Kidney tubule cell (primary cell): ENCODE measurements at regions not wholly inside any gene's neighbourhood (a gene's known extent, or its start where the extent isn't known, plus 50 kb on each side); places are given as distances from the start of the nearest gene placed in this dataset.
A peak's percentile ranks its signal among the peaks of the same experiment; 100 is the strongest.

ENCODE experiments used
- DNase-seq: peaks from one replicate; pipeline ENCODE4 v3.0.0-alpha.2; 2018; ENCODE audit warnings: low spot score

DNA sequence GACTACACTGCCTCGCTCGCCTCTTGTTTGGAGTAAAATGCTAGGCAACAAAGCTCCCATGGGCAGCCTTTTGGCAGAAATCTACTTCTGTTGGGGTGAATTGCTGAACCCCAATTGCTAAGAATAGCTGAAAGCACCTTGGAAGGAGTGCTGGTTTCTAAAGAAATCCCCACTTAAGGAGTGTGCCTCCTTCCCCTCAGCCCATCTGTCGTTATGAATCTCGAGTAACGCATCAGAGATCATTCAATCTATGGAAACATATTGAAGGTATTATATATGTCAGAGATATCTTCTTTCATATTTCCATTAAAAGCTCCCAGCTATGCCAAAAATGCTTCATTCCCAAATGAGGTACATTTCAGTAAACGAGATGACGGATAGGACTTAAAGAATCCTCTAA, 229.6 kb upstream of the BLID start:
- no peak for DNase-seq

DNA sequence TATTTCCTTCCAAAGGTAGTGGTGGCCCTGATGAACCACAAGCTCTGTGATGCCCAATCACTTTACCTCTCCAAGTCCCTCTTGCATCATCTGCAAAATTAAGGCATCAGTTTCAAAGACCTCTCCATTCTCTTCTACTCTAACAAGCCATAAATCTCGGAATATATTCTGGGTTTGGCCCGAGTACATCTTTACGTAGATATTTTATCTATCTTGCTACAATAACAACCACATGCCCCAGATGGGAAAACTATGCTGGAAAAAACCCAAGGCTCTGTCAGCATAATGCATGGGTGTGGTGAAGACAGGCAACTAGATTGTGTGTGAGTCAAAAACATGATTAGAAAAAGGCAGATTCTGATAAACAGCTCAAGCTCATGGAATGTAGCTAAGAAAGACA, 228.2 kb upstream of the BLID start:
- DNase-seq = no peak

DNA sequence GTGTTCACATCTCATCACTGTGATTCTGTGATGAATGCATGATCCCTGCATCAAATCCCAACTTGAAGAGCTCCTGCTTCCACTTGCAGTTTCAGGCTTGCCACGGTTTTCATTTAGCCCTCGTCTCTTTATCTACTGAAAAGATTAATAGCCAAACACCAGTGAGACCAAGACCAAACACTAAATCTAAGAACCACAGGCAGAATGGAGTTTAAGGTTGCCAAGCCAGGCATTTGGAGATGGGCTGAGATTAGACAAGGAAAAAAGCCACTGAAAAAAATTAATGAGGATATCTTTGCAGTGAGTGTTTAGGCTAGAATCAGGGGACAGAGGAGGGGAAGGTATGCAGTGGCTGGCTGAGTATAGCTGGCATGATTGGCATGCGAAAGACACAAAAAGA, 227.2 kb upstream of the BLID start:
- no peak for DNase-seq

DNA sequence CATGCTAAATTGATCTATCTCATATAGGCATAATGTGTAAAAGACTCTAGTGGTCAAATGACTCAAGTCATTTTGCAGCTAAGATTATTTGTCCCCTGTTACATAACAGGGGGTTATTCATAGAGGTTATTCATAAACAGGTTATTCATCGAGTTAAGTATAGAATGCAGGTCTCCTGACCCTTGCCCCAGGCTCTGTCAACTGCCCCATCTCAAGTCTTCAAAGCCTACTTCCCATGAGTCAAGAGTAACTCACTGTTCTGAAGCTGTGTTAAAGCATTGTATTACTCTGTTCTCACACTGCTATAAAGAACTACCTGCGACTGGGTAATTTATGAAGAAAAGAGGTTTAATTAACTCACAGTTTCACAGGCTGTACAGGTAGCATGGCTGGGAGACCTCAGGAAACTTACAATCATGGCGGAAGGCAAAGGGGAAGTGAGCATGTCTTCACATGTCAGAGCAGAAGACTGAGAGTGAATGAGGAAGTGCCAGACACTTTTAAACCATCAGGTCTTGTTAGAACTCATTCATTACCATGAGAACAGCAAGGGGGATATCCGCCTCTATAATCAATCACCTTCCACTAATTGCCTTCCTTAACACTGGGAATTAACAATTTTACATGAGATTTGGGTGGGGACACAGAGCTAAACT, 226.2 kb upstream of the BLID start:
- peak; percentile 89 for DNase-seq

DNA sequence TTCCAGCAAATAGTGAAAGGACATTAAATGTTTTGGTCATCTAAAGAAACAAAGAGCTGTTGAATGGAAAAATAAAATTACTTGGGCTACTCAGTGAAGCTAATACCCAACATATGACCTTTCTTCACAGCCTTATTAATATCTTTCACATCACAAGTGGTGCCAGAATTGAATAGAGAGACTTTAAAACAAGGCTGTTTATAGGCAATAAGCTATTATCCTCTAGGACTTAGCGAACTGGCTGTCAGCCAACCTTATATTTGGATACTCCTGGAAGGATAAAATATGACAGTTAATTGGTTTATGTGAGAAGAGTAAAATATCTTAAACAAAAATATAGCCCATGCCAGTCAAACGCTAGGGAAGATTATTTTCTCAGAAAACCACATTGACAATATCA, 225.5 kb upstream of the BLID start:
- DNase-seq = no peak

DNA sequence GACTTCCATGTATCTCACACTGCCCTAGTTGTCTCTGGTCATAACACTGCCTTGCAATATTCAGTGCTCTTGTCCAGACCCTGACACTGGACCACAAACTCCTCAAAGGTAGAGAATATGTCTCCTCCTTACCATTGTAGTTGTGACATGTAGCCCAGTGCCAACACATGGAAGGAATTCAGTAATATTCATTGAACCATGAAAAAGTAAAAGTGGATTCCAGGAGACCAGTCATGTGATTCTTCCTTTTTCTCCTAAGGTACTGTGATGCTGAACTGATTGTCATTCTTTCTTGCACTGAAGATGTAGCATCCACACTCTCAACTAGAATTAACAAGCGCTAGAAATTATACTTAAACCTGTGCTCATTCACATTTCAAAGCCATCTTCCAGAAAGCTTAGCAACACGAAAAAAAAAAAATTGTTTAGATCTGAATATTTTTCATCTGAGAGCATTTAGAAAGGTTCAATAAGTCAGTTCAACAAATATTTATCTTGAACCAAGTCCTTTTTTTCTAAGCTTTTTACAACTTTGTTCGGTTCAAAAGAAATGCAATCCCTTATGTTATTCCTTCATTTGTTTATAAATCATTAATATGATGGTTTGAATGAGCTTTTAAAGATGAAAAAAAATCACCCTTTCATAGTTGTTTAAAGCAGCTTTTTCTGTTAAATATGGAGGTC, 224.7 kb upstream of the BLID start:
- DNase-seq = peak; percentile 84

DNA sequence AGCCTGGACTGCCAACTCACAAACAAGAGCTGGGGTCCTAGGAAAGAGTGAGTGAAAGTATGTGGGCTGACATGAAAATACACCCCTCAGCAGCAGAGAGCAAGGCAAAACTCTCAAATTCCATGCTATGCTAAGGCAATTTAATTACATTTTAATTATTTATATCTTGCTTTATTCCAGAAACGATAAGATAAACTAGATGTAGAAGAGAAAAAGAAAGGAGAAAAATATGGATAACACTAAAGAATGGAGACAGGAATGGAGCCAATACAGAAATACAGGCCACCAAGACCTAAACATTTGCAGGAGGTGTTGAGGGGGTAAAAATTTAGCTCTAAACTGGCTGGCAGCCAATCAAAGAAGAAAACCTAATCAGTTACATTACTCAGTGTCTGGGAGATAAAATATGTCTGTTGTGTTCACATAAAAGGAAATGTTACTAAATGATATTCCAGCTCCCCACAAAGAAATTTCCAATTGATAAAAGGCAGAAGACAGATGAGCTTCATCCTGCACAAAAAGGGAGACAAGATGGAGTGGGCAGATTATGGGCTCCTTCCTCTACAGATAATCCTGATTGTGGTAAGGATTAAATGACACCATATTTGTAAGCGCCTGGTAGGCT, 223.5 kb upstream of the BLID start:
- DNase-seq = no peak

DNA sequence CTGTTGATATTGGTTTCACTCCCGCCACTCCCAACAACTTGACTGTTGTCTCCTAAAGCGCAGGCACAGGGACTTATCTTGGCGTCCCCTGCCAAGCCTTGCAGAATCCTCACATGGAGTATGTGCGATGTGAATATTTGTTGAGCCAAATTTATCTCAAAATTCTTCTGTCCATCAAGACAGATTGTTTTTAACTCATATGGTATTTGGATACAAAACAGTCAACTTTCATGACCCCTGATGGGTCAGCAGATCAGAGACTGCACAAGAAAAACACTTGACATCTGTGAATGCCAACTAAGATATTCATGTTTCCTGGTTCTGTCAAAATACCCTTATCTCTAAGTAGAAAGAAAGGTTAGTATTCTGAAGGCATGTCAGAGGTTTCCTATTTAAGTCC, 221.7 kb upstream of the BLID start:
- DNase-seq = no peak

DNA sequence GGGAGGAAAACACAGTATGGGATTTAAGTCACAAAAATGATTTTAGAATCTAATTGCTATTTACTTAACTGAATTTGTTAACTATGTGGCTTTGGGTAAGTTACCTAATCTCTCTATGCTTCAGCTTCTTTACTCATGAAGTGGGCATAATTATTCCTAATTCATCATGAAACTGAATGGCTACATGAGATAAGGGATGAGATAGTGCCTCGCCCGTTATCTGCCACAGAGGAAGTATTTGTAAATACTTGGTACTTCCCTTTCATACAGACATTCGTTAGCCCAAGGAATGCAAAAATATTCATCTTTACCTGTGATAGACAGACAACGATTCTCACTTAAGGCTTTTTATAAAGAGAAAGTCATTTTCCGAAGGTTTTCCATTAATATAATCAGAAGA, 221.2 kb upstream of the BLID start:
- no peak for DNase-seq

DNA sequence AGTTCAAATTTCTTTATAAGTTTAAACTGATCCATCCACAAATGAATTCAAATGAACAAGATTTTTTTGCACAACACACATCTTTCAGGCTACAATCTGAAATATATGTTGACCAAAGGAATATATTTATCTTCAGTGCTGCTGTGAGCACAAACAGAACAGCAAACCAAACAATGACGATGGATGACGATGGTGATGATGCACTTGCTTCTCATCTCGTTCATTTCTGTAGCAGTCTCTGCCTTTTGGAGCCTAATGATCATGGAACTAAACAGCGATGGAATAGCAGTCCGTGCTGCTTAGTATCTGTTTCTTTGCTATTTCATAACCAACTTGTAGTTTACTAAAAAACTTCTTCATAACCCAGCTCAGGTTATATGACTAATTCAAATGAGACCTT, 220.7 kb upstream of the BLID start:
- no peak for DNase-seq

DNA sequence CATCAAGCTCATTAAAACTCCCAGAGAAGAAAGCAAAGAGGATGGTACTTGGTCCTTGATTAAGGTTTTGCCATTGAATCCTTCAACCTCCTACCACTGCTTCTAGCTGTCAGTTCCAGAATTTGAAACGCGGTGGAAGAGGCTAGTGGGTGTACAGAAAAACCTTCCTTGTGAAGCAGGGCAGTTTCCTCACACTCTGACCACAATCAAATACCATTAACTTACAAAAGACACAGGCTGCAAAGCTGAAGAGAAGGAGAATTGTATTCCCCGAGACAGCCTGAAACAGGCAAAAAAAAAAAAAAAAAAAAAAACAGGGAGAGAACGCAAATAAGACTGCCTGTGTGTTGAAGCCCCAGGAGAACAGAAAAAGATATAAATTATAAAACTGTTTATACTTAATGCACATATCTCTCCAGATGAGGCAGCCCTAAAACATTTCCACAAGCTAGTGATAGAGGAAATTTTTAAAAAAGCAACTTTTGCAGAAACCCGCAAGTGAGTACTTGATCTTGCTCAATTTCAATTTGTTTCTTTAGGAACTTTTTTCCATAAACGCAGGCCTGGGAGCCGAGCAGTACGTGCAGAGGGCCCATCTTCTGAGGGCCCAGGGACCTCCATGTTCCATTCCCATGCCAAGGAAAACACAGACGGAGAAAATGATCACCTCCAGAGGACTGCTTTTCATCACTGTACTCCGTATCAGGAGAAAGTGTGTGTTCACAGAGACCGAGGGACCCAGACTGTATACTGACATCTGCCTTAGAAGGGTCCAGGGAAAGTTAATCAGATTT, 218.7 kb upstream of the BLID start:
- DNase-seq = no peak

DNA sequence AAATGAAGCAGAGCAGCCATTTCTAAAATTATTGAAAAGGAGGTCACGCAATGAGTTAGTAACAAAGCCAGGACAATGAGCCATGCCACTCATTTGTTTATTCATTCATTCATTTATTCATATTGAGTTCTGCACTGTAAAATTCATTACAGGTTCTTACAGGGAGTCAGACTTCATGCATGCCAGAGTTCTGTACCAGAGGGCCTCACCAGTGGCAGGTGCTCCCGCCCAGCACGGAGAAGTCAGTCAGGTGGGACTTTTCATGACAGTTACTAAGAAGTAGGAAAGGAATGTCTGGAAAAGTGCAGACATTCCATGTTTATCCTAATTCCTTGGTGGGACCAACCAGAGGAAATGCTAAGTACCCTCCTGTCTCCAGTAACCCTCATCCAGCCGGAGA, 217.5 kb upstream of the BLID start:
- peak; percentile 60 for DNase-seq

DNA sequence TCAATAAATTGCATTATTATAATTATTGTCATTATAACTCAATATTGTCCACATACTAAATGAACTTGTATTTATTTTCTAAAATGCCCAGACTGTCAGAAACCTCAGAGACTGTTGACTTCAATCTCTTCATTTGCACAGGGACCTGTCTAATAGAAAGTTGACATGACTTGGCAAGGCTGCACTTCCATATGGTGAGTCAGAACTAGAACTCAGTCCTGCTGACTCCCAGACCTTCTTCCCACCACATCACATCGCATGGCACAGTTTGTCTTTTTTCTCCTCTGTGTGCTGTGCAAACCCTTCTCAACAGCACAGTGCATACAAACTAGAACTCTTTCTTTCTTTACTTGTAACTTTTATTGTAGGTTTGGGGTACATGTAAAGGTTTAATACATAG, 215.1 kb upstream of the BLID start:
- no peak for DNase-seq

DNA sequence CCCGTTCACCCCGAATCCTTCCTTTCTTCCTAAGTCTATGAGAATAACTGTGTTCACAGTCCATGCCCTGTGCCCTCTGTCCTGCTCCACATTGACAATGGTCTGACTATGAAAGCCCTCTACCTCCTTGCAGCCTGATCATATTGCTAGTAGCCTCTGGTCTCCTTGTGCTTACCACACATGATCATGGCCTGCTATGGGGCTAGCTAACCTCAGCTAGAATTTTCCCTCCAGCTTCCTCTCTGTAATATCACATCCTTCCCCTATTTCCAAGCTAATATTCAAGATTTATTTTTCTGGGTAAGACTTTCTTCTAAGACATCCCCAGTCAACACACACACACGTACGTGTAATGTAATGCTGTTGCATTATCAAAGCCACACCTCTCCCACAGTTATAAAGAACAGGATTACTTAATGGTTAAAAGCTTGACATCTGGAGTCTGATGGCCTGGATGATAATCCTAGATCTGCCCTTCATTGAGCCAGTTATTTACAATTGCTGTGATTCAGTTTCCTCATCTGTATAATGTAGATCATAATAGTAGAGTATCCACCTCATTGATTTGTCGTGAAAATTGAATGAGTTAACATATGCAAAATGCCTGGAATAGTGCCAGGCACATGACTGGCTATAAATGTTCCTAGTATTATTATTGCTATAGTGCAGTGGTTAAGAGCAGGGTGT, 214.4 kb upstream of the BLID start:
- no peak for DNase-seq

DNA sequence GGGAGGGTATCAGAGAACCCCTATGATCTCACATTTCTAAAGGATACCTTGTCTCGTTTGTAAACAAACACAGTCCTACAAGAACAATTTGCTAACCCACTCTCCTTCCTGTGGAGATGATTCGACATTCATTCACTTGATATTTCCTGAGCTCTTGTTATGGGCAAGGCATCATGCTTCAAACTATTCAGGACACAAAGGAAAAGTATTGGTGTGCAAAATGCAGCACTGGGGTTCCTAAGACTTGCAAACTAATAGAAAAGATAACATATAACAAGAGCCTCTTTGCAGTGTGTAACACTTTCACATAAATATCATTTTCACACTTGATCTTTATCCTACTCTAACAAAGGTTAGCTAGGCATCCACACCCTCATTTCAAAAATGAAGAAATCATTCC, 211.5 kb upstream of the BLID start:
- DNase-seq = no peak

DNA sequence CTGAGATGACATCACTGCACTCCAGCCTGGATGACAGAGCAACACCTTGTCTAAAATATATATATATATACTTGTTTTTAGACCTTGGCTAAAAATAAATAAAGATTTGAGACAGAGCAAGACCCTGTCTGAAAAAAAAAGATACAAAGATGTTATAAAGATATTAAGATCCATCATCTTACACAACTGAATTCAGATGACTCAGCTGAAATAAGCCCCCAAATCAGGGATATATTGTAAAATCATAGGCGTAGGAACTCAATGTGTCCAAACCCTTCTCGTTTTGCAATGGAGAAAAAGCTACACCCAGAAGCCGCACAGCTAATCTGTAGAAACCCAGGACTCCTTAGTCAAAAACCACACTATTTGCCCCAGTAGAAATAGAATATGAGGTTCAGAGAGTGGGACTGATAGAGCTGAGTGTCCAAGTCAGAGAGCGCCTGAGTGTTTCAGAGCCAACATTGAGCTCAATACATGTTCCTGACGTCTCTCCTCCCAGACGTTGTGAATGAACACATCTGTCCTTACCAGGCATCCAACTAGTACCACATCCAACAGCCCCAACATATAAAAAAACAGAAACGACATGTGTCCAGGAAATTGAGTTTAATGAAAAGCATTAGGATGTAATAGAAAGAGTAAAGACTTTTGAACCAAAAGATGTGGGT, 207.9 kb upstream of the BLID start:
- no peak for DNase-seq

DNA sequence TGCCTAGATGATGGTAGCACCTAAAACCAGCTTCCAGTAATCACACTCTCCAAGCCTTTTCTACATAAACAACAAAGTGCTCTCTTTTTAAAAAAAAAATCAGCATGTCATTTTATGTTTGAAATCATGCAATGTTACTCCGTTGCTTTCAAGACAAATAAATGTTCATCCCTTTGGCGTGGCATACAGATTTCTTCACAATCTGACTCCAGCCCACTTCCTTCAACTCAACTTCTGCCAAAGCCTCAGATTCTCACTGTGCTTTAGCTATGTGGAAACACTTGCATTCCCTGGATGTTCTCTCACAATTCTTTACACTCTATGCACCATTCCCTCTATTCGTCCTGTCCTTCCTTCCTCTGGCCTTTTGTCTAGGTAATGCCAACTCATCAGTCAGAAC, 206.3 kb upstream of the BLID start:
- no peak for DNase-seq

DNA sequence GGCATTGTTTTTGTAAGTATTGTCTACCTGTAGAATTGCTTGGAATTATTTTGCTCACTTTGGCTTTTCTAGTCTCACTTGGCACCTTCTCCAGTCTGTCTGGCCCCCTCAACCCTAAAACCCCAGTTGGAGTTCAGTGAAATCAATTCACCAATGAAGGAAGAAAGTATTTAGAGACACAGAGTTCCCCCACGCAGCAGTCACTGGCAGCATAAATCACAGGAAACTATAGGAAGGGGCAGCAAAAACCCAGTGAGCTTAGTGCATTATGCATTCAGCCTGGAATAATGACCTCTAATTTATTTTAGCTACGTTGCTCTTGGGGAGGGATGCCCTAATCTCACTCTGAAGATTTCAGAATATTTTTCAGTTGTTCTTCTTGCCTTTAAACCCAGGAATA, 204.7 kb upstream of the BLID start:
- DNase-seq = no peak

DNA sequence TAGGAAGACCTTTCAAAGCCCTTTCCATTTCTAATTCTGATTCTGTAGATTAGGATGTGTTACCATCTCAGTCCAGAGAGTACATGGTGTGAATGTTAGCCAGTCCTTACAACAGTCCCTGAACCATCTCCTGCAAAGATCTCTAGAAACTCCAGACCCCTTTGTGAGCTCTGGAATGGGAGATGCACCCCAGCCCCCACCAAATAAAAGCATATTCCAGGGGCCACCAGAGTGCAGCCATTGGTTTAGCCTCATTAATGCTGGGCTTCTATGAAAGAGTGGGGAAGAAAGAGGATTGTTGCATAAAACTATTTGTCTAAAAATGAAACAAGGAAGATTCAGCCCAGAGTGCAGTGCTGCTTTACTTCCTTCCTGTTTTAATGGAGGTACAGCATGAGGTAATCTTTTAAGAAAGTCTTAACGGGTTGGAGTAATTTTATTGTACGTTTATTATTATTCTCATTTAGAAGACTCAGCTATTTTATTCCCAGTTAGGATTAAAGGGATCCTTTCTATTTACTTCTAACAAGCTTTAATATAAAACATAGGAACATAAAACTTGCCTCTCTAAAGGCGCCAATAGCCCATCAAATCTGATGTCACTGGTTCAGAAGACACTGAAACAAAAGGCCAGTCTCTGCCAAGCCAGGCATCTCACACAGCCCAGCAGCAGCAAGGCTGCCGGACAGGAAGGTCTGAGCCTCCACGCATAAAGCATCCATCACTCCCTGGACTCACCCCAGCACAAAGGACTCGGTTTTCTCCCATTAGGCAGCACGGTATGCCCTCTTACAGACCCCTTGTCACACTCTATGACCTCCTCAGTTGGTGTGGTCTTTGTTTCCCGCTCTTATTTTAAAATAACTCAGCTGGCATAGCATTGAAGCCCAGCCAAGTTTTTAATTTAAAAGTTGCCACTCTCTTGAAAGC, 203.9 kb upstream of the BLID start:
- no peak for DNase-seq

DNA sequence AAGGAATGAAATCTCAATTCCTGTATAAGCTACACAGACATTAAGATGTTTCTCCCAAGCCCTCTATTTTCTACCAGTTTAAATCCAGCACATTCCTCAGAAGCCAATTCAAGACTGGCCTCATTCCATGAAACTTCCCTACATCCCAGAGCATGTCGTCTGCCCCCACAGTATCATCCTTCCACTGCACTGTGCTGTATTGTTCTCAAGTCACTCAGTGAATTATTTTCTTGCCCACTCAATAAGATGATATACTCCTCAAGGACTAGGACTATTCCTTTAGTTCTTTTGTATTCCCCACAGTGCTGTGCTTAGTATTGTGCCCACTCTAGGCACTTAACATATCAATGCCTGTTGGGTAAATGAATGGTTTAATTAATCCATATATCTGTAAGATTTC, 203.1 kb upstream of the BLID start:
- DNase-seq = no peak

DNA sequence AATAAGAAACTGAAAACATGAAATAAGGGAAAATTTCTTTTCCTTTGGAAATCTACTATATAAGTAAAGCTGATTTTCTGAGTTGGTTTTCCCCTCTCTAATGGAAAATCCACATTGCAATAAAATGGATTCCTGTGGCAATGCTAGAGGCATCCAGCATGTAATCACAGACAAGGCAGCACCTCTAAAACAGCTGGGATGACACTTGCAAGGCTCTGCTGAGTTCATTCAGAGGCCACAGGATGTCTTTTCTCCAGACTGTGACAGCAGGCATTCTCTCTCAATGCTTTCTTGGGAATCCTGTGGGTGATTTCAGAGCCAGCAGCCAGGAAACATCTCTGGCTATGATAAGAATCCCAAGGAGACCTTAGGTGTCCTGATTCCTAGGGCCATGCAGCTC, 201.3 kb upstream of the BLID start:
- peak; percentile 23 for DNase-seq
